Left ventricle myocardium inferior (tissue), 1 donor: ENCODE measurements at regions not wholly inside any gene's neighbourhood (a gene's known extent, or its start where the extent isn't known, plus 50 kb on each side); places are given as distances from the start of the nearest gene placed in this dataset.

ENCODE experiments used
- DNase-seq: peaks from one replicate; pipeline ENCODE4 v3.0.0-alpha.2; 2020
- H3K27ac ChIP-seq: fragments of 200-600 bp; replicated peaks from 2 replicates; pipeline ENCODE4 v1.8.0; 2021
- H3K27me3 ChIP-seq: fragments of 200-600 bp; 2 replicates; pipeline ENCODE4 v1.8.0; 2021; ENCODE audit warnings: low read depth
- H3K36me3 ChIP-seq: fragments of 200-600 bp; 2 replicates; pipeline ENCODE4 v1.8.0; 2021
- H3K4me1 ChIP-seq: fragments of 200-600 bp; 2 replicates; pipeline ENCODE4 v1.8.0; 2021
- H3K4me3 ChIP-seq: fragments of 200-600 bp; 2 replicates; pipeline ENCODE4 v1.8.0; 2021; ENCODE audit warnings: mild to moderate bottlenecking, moderate library complexity
- H3K9me3 ChIP-seq: fragments of 200-600 bp; replicated peaks from 2 replicates; pipeline ENCODE4 v1.8.0; 2021
- intact Hi-C: fragments of 100-400 bp; cut with micrococcal nuclease; formaldehyde crosslinking; loops from one replicate; pipeline ENCODE4 v1.11.0; 2022
- TF ChIP-seq, protein P1 (sequence below): fragments of 200-600 bp; IDR thresholded peaks from 2 replicates; pipeline ENCODE4 v1.8.0; 2021; ENCODE audit warnings: antibody characterized with exemption, mild to moderate bottlenecking, borderline replicate concordance
- donor health status: DM: no; HTN: yes; CAD: no; lungs with severe emphysema.

DNA sequence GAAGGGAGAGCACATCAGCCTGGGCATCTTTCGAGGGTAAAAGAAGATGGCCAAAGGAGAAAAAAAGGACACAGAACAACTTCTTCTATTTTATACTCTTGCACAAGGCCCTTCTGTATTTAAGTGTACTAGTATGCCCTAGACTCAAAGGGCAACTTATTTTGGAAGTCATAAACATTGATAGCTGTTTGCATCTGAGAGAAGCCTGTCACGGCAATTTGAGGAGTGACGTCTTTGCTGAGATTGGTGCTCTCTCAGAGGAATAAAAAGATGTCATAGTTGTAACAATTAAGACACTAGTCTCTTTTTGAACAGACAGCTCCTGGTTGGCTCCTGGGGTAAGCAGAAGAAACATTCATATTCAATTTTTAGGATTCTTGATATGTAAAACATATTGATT lies 260.4 kb upstream of the TTC14 start:
- intact Hi-C loops = no loop called here
- H3K9me3 ChIP-seq = no peaks in the 10 kb centered on the region
- H3K27me3 ChIP-seq = no peaks in the 10 kb centered on the region
- H3K4me1 ChIP-seq = no peaks in the 10 kb centered on the region
- no peak overlapping the region for H3K4me3 ChIP-seq
- H3K36me3 ChIP-seq = no peaks in the 10 kb centered on the region
- no peak for DNase-seq
- no peak overlapping the region for H3K27ac ChIP-seq
- TF ChIP-seq, protein P1, sequence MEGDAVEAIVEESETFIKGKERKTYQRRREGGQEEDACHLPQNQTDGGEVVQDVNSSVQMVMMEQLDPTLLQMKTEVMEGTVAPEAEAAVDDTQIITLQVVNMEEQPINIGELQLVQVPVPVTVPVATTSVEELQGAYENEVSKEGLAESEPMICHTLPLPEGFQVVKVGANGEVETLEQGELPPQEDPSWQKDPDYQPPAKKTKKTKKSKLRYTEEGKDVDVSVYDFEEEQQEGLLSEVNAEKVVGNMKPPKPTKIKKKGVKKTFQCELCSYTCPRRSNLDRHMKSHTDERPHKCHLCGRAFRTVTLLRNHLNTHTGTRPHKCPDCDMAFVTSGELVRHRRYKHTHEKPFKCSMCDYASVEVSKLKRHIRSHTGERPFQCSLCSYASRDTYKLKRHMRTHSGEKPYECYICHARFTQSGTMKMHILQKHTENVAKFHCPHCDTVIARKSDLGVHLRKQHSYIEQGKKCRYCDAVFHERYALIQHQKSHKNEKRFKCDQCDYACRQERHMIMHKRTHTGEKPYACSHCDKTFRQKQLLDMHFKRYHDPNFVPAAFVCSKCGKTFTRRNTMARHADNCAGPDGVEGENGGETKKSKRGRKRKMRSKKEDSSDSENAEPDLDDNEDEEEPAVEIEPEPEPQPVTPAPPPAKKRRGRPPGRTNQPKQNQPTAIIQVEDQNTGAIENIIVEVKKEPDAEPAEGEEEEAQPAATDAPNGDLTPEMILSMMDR = no peak

DNA sequence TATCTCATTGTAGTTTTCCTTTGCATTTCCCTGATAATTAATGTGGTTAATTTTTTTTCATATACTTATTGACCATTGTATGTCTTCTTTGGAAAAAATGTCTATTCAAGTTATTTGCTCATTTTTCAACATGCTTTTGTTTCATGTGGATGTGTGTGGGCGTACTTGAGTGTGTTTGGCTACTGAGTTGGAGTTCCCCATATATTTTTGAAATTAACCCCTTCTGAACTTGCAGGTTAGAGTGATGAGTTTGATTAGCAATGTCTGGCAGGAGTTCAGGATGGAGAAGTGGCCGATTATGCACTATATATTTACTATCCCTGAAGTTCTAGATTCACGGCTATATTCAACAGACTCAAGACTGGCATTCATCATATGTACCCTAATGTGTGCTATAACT lies 250.4 kb upstream of the TTC14 start:
- H3K9me3 ChIP-seq = no peaks in the 10 kb centered on the region
- no peak overlapping the region for H3K4me3 ChIP-seq
- TF ChIP-seq, protein P1 = no peak
- no peak overlapping the region for H3K27ac ChIP-seq
- H3K27me3 ChIP-seq = no peaks in the 10 kb centered on the region
- no peak for DNase-seq
- H3K36me3 ChIP-seq = no peaks in the 10 kb centered on the region
- intact Hi-C loops = no loop called here
- H3K4me1 ChIP-seq = no peaks in the 10 kb centered on the region

DNA sequence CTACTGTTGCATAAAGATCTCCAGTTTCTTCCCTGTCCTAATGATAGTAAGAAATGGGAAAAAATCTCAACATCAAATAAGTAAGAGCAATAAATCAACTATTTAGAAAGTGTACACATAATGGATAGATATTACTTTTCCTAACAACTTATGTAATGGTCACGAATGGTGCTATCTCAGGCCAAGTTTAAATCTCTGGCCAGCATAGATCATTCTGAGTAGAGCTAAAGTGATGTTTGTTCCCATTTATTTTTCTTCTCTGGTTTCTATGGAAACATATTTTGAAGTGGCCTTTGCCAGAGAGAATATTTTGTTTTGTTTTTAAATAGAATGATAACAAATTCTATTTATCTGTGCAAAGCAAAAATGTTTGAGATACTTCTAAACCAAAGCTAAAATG lies 249.7 kb upstream of the TTC14 start:
- TF ChIP-seq, protein P1 = no peak
- H3K27me3 ChIP-seq = no peaks in the 10 kb centered on the region
- no peak overlapping the region for H3K4me3 ChIP-seq
- H3K27ac ChIP-seq = no peak overlapping the region
- no peaks in the 10 kb centered on the region for H3K9me3 ChIP-seq
- DNase-seq = no peak
- no peaks in the 10 kb centered on the region for H3K4me1 ChIP-seq
- no peaks in the 10 kb centered on the region for H3K36me3 ChIP-seq
- intact Hi-C loops = no loop called here

DNA sequence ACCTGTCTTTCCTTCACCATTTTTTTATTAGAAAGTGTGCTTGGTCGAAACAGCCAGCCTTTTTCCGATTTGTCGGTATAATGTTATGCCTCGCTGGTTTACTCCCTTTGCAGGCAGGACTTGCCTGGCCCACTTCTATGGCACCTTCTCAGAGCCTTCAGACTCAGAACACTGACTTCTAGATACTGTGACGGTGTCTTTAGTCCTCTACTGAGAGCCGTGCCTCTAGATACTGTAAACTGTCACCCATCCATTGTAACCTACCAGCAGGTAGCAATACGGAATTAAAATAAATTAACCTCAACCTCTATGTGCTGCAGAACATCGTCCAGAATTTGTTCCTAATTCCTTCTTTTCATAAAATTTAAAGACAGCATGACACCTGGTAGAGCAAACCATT lies 247.7 kb upstream of the TTC14 start:
- H3K4me1 ChIP-seq = no peaks in the 10 kb centered on the region
- DNase-seq = no peak
- no peaks in the 10 kb centered on the region for H3K36me3 ChIP-seq
- H3K27me3 ChIP-seq = no peaks in the 10 kb centered on the region
- no peak overlapping the region for H3K4me3 ChIP-seq
- no peaks in the 10 kb centered on the region for H3K9me3 ChIP-seq
- TF ChIP-seq, protein P1 = no peak
- H3K27ac ChIP-seq = no peak overlapping the region
- intact Hi-C loops = no loop called here

DNA sequence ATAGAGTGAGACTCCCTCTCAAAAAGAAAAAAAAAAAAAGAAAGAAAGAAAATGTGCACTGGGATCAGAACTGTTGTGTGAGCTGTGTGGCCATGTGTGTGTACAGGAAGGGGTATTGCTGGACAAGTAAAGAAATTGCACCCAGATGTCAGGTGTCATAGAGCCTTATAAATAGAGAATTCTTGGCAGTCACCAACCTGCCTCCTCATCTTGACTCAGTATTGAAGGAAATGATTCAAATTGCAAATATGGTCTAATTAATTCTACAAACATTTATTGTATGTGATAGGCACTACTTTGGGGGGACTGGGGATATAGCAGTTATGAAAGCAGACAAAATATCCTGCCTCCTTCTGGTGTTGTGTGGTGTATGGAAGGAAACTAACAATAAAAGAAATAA lies 243.8 kb upstream of the TTC14 start:
- no peak for DNase-seq
- no peaks in the 10 kb centered on the region for H3K27me3 ChIP-seq
- H3K27ac ChIP-seq = no peak overlapping the region
- no peaks in the 10 kb centered on the region for H3K36me3 ChIP-seq
- no peaks in the 10 kb centered on the region for H3K4me1 ChIP-seq
- H3K9me3 ChIP-seq = no peaks in the 10 kb centered on the region
- intact Hi-C loops = no loop called here
- TF ChIP-seq, protein P1 = no peak
- H3K4me3 ChIP-seq = no peak overlapping the region
